Fibroblast of skin of right quadriceps (primary cell): ENCODE measurements at regions not wholly inside any gene's neighbourhood (a gene's known extent, or its start where the extent isn't known, plus 50 kb on each side); places are given as distances from the start of the nearest gene placed in this dataset.
"Not testable (repeated sequence)": the region's sequence is repeated elsewhere in the genome, so short reads cannot be mapped to it uniquely, and the experiment has no call there.

Experiments
- DNase-seq: peaks from one replicate; pipeline ENCODE4 v3.0.0-alpha.2; 2013

DNA sequence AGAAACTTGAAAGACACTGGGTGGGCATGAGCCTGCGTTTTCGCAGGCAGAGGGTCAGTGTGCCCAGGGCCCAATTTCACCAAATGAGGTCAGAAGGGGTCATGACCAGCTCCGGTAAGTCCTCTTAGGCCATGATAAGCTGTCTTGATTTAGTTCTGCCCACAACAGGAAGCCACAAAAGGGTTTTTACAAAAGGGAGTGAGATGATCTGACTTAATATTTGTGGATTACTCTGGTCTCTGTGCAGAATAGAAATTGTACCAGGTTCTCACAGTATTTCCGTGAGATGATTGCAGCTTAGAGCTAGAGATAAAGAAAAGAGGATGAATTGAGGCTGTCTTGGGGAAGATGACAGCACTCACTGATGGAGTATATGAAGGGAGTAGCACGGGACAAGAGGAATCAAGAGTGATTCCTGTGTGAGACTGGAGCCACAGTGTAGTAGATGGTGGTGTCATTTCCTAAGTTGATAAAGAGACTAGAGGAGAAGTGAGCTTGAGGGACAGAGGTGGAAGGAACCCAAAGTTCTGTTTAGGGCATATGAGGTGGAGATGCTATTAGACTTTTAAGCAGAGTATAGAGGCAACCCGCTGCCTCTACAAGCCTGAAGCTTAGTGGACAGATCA, 288.3 kb upstream of the AMIGO2 start:
- DNase-seq, result no peak

DNA sequence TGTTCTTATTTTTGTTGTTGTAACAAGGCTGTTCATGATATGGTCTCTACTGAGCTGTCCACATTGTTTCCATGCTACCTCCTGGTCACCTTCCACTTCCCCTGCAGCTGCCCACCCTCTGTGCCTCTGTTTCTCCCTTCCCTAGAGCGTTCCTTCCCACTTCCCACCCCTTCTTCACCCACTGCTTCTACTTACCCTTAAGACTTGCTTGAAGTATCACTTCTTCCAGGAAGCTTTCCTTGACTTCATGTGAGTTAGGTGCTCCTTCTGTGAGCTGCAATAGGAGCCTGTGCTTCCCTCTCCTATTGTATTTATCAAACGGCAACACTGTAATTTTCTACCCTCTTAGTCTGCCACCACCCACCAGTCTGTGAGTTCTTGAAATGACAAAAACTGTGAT, 286.8 kb upstream of the AMIGO2 start:
- no peak for DNase-seq

DNA sequence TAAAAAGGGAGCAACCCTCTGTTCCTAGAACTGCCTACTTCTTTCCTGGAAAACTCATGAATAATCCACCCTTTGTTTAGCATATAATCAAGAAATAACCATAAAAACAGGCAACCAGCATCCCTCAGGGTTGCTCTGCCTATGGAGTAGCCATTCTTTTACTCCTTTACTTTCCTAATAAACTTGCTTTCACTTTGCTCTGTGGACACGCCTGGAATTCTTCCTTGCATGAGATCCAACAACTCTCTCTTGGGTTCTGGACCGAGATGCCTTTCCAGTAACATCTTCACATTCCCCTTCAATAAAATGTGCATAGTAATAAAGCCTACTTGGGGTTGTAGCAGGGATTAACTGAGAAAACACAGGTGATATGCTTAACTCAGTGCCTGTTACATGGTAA, 286.4 kb upstream of the AMIGO2 start:
- DNase-seq, result no peak

DNA sequence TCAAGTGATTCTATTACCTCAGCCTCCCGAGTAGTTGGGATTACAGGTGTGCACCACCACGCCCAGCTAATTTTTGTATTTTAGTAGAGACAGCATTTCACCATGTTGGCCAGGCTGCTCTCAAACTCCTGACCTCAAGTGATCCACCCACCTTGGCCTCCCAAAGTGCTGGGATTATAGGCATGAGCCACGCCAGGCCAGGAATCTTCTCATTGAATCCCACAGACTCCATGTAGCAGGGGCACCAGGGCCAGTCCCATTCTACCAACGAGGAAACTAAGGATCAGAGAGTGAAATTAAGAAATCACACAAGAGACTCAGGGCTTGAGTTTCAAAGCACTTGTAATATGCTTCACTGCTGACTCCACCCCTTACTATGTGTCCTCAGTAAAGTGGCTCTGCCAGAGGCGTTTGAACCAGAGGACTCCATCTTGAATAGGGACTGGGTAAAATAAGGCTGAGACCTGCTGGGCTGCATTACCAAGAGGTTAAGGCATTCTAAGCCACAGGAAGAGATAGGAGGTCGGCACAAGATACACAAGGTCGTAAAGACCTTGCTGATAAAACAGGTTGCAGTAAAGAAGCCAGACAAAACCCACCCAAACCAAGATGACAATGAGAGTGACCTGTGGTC, 285.8 kb upstream of the AMIGO2 start:
- DNase-seq, result not testable (repeated sequence)

DNA sequence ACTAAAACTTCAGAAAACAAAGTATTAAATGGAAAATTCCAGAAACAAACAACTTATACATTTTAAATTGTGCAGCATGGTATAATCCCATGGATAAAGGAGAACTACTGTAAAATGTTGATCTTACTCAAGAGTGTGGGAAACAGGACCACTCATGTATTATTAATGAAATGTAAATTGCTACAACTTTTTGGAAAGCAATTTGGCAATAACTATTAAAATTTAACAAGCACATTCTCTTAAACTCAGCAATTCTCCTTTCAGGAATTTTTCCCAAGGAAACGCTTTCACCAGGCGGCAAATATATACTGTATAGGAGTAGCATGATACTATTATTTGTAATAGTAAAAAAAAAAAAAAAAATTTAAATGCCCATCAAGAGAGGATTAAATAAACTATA, 284.5 kb upstream of the AMIGO2 start:
- DNase-seq, result no peak

DNA sequence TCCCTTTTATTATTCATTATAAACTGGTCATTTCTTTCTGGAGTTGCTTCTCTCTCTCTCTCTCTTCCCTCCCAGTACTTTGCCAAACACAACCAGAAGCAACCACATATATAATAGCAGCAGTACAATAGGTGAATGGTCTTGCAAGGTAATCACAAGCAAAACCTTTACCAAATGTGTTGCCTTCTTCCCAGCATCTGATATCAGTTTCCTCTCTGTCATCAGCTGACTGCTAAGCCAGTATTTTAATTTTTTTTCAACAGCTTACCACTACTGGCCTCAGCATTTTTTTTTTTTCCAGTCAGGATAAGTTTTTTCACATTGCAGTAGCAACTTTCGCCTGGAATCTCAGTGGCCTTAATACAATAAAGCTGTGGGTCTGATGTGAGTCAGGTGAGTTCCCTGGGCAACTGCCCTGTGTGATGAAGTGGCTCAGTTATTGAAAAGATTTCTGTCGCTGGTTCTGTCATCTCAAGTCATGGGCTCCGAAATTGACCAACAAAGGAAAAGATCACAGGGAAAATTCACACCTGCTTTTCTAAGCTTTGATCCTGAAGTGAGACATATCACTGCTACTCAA, 282.5 kb upstream of the AMIGO2 start:
- DNase-seq, result no peak

DNA sequence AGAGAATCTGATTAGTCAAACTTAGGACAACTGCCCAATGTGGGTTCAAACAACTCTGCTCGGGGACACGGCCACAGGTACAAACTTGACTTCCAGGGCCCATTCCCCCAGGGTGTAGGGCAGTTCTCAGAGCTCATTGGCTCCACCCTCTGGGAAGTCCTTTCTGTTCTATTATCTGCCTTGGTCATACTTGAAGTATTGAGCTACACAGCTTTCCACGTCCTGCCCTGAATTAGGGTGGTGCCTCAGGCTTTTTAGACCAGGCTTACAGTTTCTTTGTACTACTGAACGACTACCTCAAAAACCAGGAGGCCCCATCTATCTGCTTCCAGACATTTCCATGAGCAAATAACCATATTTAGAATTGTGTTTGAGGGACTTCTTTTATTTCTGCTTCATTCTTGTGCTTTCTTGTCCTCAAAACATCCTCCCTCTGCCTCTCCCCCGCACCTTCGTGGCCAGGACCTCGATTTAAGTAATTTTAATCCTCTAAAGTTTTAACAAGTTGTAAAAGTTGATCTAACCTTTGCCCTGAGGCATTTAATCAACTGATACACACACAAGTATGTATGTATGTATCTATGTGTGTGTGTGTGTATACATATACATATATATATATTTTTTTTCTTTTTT, 281.7 kb upstream of the AMIGO2 start:
- no peak for DNase-seq

DNA sequence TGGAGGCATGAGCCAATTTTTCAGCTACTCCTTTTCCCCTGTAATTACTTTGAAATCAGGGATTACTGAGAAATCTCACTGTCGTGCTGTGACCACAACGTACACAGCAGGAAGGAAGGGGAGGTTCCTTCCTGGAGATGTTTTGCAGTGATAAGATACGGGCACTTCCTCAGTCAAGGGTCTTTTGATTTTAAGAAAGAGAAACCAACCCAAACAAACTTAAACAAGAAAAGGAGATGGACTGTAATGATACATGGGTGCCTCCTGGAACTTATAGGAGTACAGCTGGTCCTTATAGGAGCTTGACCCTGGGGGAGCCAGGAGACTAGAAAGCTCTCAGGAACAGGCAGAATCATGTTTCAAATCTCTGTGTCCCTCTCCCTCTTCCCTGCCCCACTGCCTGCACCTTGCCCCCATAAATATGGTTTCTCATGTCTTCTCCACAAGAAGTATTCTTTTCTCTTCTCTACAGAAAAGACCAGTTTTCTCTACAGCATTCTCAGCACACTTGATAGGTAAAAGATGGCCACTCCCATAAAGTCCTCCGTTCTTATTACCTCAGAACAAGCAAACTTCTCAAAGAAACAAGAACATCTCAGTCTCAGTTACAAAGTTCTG, 281.1 kb upstream of the AMIGO2 start:
- DNase-seq, result no peak

DNA sequence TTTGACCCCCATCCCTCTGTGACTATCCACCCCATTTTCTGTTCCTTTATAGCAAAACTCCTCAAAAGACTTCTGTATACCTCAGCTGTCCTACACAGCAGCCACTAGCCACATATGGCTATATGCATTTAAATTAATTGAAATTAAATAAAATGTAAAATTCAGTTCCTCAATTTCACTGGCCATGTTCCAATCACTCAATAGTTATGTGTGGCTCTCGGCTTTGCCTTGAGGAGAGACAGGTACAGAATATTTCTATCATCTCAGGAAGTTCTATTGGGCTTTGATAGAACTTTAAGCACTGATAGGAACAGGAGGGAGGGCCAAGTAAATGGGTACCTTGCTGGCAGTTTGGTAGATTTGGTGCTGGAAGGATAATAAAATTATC, 280.3 kb upstream of the AMIGO2 start:
- DNase-seq, result no peak

DNA sequence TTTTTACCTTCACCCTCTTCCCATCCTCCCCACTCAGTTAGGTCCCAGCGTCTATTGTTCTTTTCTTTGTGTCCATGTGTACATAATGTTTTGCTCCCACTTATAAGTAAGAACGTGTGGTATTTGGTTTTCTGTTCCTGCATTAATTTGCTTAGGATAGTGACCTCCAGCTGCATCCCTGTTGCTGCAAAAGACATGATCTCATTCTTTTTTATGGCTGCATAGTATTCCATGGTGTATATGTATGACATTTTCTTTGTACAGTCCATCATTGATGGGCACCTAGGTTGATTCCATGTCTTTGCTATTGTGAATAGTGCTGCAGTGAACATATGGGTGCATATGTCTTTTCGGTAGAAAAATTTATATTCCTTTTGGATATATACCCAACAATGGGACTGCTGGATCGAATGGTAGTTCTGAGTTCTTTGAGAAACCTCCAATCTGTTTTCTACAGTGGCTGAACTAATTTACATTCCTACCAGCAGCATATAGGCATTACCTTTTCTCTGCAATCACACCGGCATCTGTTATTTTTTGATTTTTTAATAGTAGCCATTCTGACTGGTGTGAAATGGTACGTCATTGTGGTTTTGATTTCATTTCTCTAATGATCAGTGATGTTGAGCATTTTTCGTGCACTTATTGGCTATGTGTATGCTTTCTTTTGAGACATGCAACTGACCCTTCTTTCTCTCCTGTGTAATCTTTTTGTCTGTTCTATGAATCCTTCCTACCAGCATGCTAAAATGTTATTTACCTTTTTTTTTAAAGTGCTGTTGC, 279.7 kb upstream of the AMIGO2 start:
- no peak for DNase-seq

DNA sequence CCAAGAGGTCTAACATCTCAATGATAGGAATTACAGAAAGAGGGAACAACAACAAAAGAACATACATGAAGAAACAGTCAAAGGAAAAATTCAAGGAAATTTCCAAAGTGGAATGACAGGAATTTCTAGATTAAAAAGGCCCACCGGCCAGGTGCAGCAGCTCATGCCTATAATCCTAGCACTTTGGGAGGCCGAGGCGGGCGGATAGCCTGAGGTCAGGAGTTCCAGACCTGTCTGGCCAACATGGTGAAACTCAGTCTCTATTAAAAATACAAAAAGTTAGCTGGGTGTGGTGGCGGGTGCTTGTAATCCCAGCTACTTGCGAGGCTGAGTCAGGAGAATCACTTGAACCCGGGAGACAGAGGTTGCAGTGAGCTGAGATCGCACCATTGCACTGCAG, 277.2 kb upstream of the AMIGO2 start:
- DNase-seq, result not testable (repeated sequence)

DNA sequence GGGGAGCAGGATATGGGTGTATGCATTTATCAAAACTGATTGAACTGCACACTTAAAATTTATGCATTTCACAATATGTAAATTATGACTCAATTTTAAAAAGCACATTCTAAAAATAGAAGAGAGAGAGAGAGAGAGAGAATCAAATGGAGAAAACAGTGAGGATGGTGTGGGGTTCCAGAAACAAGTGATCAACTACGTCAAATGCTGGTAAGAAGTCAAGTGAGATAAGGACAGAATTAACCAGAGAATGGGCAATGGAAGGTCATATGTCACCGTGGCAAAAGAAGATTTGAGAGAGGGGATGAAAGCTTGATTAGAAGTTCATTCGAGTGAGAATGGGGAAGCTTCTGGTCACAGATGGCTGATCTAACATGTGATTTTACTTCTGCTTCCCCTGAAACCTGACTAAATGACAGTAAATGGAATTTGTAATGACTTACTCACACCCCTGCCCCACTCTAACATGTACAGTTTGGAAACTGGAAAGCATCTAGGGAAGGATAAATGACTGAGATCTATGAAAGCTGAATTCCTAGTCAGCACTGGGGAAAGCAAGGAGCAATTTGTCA, 276.5 kb upstream of the AMIGO2 start:
- no peak for DNase-seq

DNA sequence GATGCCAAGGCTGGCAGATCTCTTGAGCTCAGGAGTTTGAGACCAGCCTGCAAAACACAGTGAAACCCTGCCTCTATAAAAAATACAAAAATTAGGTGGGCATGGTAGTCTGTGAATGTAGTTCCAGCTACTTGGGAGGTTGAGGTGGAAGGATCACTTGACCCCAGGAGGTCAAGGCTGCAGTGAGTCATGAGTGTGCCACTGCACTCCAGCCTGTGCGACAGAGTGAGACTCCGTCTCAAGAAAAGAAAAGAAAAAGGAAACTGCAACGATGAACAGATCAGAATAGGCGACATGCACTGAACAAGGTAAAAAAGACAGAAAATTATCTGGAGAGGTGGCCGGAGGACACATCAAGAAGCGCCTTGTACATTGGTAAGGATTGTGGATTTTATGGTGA, 273.7 kb upstream of the AMIGO2 start:
- no peak for DNase-seq

DNA sequence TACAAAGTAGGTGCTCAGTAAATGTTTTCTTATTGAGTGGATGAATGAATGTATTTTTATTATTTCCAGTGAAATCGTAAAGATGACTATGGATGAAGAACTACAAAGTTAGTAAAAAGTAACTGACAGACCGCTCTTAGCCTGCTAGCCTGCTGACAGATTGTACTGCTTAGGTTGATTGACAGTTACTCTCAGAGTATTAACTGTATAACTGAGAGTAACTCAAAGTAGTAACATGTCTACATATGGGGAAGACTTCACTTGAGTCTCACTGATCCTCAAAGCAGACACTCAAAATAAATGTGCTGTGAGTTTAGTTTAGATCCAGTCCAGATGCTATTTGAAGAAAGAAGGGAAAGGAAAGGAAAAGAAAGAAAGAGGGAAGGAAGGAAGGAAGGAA, 272.3 kb upstream of the AMIGO2 start:
- DNase-seq, result no peak

DNA sequence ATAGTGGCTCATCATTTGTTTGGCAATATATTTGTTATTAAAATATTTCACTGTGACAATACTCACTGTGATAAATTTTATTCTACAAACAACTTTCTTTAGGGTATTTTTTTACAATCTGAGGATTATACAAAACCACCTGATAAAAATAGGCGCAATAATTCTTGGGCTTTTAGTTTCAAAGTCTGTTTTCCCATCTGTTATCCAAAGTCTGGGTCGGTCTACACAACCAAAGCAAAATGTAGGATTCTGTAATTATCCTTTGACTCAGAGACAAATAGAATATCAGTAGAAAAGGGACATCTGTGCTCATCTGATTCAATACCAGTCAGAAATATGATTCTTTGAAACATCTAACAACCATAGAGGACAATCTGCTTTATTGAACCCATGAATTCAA, 271.8 kb upstream of the AMIGO2 start:
- no peak for DNase-seq

DNA sequence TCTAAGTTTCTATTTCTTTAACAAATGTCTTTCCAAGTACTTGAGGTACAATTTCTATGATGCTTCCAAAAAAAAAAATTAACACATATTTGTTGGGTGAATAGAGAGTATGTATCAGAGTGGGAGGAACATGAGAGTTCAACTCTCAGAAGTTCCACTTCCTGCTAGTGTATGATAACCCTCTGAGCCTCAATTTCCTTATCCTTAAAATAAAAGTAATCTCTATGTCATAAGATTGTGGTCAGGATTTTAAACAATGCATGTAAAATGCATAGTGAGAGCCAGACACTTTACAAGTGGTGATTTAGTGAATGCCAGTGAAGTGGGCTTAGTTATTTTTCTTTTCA, 270.3 kb upstream of the AMIGO2 start:
- peak; percentile 17 for DNase-seq

DNA sequence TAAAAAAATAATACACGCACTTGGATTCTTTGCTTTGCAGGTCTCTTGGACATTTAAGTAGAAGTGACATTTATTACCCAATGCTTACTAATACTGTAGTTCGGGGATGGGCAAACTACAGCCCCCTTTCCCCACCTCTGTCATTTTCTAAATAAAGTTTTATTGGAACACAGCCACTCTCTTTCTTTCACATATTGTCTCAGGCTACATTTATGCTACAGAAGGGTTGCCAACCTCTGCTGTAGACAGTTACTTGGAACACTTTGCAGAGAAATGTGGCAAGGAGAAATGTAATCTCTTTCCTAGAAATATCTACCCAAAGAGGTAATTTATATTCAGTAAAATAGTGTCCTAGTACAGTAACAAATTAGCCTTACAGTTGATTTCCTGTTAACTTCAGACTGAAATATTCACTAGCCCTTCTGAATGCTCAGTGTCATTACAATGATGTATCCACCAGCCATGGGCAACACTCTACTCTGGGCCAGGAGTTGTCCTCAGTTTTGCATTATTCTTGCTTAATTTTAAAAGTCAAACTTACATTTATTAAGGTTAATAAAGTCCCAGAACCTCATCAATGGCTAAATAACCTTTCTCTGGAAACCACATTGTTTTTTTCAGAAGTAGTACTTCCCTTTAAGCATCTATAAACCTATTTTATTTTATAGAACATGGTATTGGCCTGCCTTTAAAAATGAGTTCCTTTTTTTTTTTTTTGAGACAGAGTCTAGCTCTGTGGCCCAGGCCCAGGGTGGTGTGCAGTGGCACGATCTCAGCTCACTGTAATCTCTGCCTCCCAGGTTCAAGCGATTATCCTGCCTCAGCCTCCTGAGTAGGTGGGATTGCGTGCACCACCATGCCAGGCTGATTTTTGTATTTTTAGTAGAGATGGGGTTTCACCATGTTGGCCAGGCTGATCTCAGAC, 269.6 kb upstream of the AMIGO2 start:
- DNase-seq, result no peak

DNA sequence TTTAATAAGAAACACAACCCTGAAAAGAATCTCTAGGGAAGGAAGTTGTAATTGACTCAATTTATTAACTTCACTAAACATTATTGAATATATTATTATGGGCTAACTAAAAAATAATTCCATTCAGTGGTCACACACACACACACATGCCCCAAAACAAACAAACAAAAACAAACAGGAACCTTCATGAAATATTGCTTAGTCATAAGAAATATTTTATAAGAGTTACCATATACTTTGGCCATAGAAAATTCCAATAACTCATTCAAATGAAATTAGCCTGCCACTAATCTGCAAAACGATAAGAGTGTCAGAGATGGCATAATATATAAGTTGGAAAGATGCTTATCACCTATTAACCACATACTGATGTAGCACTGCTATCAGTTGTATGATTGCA, 268.4 kb upstream of the AMIGO2 start:
- no peak for DNase-seq

DNA sequence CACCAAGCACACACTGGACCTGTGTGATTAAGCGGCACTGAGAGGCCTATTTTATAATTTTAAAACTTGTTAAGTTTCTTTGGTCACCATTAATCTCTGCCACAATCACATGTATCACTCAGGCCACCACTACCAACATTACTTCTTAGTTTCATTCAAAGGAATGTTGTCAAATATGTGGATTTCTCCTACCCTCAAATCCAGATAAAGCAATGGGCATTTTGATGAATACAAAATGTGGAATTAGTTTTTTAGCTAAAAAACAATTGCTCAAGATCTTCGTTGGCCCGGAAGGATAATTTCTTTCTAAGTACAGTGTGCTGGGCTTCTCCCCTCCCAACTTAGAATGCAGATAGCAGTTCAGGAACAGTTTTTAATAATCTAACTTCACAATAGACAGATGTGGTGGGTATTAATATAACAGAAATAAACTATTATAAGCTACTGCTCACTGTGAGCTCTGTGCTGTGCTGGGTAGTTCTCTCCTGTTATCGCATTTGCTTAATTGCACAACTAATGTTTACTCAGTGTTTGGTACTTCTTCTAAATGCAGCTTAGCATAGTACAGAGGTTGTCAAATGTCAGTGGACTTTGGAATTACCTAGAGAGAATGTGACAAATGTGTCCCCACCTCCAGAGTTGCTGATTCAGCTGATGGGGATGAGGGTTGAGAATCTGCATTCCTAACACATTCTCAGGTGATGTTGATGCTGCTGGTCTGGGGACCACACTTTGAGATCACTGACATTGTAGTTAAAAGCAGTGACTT, 266.7 kb upstream of the AMIGO2 start:
- DNase-seq, result no peak

DNA sequence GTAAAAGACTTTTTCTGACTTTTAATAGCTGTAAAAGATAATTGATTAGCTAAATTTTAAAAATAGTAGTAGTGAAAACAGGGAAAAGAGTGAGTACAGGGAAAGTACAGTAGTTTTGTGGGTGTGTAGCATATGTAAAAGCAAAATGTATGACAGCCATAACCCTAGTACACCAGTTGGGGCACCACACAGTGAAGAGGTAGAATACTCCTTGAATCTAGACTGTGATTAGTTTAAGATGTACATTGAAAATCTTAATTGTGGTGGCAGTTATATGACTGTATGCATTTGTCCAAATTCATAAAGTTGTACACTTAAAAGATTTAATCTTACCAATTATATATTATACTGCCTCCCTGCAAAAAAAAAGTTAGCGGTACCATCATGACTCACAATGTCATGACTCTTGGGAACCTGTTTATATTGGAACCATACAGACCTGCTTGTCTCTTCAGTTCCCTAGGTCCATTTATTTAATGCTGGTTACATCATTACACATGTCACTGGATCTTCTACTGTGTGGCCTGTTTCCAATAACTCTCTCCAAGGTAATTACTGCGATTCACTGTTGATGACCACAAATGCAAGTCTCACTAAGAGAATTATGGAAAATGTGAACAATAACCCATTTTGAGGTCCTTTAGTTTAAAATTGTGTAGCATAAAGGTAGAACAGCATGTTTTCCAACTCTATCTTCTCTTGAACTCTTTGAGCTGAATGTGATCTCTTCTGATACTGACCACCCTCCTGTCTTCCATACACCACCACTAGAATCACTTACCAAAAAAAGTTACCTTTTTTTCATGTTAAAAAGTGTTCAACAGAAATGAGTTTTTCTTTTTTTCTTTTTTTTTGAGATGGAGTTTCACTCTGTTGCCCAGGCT, 264.2 kb upstream of the AMIGO2 start:
- DNase-seq, result peak; percentile 55
